Left colon (tissue), 2 donors: ENCODE measurements at regions not wholly inside any gene's neighbourhood (a gene's known extent, or its start where the extent isn't known, plus 50 kb on each side); places are given as distances from the start of the nearest gene placed in this dataset.
"Not testable (repeated sequence)": the region's sequence is repeated elsewhere in the genome, so short reads cannot be mapped to it uniquely, and the experiment has no call there.

Source experiments
- ATAC-seq: fragments of 200-7000 bp; cut with Tn5 transposase; one replicate; pipeline ENCODE4 v1.9.1; 2020; ENCODE audit warnings: mild to moderate bottlenecking, moderate library complexity
- DNase-seq, 2 donors: peaks; one replicate each; pipeline ENCODE4 v3.0.0-alpha.2; 2020
- intact Hi-C, 2 donors: fragments of 100-400 bp; cut with DNase I in 1 of 2; cut with micrococcal nuclease in 1 of 2; formaldehyde crosslinking; loops; one replicate each; pipeline versions ENCODE4 v1.11.2 to v1.14.0; 2022; cut with DNase I, micrococcal nuclease
- donor health status: DM: no; HTN: no; CAD: no.
- donor health status: DM: yes; HTN: yes; CAD: no.

DNA sequence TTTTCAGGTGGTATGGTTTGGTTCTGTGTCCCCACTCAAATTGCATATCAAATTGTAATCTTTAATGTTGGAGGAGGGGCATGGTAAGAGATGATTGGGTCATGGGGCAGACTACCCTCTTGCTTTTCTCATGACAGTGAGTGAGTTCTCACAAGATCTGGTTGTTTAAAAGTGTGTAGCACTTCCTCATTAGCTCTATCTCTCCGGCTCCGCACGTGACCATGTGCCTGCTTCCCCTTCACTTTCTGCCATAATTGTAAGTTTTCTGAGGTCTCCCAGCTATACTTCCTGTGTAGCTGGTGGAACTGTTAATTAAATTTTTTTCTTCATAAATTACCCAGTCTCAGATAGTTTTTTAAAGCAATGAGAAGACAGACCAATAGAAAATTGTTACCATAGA is 843.2 kb downstream of the AMY1C start:
- ATAC-seq = no peak
- intact Hi-C loops = no loop called here
- DNase-seq = no peak

DNA sequence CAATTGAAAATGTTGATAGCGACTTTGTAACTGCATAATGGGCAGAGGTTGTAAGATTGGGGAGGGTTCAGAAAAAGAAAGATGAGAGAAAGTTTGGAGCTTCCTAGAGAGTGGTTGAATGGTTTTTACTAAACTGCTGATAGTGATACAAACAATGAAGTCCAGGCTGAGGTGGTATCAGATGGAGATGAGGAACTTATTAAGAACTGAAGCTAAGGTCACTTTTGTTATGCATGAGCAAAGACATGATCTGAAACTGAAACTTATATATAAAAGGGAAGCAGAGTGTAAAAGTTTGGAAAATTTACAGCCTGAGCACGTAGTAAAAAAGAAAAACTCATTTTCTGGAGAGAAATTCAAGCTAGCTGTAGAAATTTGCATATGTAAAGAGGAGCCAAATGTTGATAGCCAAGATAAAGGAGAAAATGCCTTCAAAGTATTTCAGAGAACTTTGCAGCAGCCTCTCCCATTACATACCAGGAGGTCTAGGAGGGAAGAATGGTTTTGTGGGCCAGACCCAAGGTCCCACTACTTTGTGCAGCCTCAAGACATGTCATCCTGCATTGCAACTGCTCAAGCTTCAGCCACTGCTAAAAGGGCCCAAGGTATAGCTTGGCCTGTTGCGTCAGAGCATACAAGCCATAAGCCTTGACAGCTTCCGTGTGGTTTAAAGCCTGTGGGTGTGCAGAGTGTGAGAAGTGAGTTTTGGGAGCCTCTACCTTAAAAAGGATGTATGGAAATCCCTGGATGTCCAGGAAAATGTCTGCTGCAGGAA is 843.9 kb downstream of the AMY1C start:
- DNase-seq (no peak), ATAC-seq (no peak)
- intact Hi-C loops = no loop called here

GRCh38 chr1:104617474-104617873 is 867.8 kb downstream of the AMY1C start:
- intact Hi-C loops = no loop called here
- ATAC-seq = no peak
- no peak for DNase-seq

GRCh38 chr1:104621221-104621620 is 871.5 kb downstream of the AMY1C start:
- no peak for DNase-seq
- ATAC-seq = no peak
- intact Hi-C loops = no loop called here

DNA sequence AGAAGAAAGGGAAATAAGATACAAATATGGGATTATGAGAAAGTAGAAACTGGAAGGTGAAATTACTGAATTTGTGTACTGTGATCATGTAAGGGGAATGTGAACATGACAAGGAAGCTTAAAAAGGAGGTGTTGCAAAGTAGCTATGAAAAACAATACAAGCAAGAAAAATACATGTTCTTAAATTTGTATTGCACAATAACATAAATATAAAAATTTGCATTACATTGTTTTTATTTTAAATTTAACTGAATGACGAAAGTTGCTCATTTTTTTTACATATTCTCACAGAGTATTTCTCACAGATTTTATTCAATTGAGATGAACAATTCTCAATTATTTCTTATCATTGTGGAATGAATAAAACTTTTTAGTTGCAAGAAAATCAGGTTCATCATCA is 874.8 kb downstream of the AMY1C start:
- DNase-seq = no peak
- ATAC-seq = no peak
- intact Hi-C loops = no loop called here

DNA sequence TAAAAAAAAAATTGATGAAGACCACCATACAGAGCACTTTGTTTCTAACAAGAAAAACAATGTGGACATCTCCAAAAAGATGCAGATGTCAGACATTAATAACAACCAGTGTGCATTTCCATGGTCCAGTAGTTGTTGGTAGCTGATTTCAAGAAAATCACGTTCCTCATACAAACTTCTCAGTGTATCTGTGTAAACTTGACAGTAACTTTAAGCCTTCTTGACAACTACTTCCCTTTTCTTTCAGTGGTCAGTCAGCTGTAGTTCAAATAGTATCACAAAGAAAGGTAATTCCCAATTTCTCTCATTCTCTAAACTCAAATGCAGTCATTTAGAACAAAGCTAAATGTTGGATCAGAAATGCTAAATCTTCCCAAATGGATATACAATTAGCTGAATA is 879.9 kb downstream of the AMY1C start:
- intact Hi-C loops = no loop called here
- ATAC-seq (no peak), DNase-seq (no peak)

- no peak for ATAC-seq
- no peak for DNase-seq
- intact Hi-C loops = no loop called here
These were observed 881.0 kb downstream of the AMY1C start for GRCh38 chr1:104630567-104631149.

DNA sequence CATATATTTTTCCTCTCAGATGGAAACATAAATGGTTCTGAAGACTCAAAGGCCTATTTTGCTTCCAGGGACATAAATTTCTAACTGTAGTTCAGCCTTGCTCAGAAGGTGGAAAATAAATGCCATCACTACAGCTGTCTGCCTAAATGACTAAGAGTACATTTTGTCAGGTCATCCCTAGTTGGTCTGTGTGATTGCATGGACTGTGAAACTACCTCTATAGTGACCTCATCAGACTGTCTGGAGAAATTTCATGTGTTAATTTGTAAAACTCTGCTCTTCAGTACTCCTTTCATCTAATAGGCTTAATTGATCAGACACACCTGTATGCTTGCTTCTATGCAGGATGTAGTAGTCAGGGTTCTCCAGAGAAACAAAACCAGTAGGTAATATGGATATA is 886.9 kb downstream of the AMY1C start:
- no peak for ATAC-seq
- intact Hi-C loops = no loop called here
- DNase-seq = no peak

DNA sequence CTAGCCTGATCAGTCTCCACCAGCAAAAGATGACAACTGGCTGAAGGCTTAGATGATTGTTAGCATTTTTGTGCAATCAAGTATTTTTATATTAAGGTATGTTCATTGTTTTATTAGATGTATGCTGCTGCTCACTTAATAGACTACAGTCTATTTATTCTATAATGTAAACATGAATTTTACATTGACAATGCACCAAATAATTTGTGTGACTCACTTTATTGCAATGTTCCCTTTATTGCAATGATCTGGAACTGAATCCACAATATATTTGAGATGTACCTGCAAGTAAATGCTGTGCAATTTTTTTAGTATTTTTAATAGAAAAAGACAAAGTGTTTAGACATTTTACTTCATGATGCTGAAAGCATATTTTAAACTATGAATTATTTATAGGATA is 896.5 kb downstream of the AMY1C start:
- DNase-seq = no peak
- intact Hi-C loops = no loop called here
- ATAC-seq = no peak

- intact Hi-C loops = no loop called here
- DNase-seq = no peak
- no peak for ATAC-seq
These were observed 898.6 kb downstream of the AMY1C start for GRCh38 chr1:104648269-104648691.

- ATAC-seq, intact Hi-C loops, DNase-seq: not testable (repeated sequence)
These were observed 914.7 kb downstream of the AMY1C start for GRCh38 chr1:104664374-104664773.

GRCh38 chr1:104665300-104665699 is 915.6 kb downstream of the AMY1C start:
- intact Hi-C loops = no loop called here
- ATAC-seq (no peak), DNase-seq (no peak)

DNA sequence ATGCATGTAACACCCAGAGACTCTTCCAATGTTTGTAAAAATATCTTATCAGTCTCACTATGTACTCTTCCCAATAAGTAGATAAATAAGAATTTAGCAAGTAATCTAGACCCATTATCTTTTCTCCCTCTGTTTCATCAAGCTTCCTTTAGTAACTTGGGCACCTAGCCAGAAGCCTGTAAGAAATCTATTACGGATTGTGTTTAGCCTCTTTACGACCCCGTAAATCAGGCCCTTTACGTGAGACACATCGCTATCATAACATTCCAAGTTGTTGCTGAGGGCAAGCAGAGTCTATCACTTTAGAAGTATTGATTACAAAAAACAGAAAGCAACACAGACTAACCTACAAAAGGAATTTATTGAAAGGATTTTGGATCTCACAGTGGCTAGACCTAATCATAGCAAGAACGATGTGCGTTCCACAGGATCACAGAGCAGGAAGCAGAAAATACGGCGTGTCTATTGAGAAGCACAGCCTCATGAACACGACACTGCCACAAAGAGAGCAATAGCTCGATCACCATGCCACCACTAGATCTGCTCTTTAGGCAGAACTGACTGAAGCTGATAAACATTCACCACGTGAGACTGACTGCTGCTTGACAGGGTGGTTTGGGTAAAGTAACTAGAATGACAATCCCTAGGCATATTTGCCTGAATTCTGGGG is 922.1 kb downstream of the AMY1C start:
- intact Hi-C loops = no loop called here
- DNase-seq = no peak
- no peak for ATAC-seq

GRCh38 chr1:104699433-104699832 is 949.7 kb downstream of the AMY1C start:
- intact Hi-C loops = no loop called here
- DNase-seq (no peak), ATAC-seq (no peak)

DNA sequence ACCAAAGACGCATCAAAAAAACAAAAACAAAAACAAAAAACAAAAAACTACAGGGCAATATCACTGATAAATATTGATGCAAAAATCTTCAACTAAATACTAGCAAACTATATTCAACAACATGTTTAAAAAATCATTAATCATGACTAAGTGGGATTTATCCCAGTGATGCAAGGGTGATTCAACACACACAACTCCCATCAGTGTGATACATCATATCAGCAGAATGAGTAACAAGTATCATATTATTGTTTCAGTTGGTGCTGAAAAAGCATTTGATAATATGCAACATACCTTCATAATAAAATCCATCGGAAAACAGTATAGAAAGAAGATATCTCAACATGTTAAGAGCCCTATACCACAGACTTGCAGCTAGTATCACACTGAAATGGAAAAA is 953.0 kb downstream of the AMY1C start:
- DNase-seq (no peak), ATAC-seq (no peak)
- intact Hi-C loops = no loop called here

GRCh38 chr1:104706631-104707147 is 957.0 kb downstream of the AMY1C start:
- intact Hi-C loops = no loop called here
- DNase-seq (no peak), ATAC-seq (no peak)

- intact Hi-C loops = no loop called here
- ATAC-seq (no peak), DNase-seq (no peak)
These were observed 969.1 kb downstream of the AMY1C start for GRCh38 chr1:104718752-104719151.

GRCh38 chr1:104720741-104721140 is 971.0 kb downstream of the AMY1C start:
- ATAC-seq = no peak
- intact Hi-C loops = no loop called here
- DNase-seq = no peak

- no peak for DNase-seq
- intact Hi-C loops = no loop called here
- no peak for ATAC-seq
These were observed 977.2 kb downstream of the AMY1C start for GRCh38 chr1:104726917-104727316.

DNA sequence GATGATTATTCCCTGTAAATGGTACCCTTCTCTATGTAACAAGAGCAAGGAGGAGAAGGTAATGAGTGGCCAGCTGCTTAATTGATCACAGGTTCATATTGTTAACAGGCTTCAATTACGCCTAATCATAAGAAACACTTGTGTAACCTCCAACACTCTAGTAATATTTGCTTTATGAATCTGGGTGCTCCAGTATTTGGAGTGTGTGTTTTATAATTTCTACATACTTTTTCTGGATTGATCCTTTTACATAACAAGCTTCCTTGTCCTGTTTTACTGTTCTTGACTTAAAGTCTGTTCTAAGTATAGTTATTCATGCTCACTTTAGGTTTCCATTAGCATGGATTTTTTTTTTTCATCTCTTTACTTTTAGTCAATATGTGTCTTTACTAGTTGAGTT is 984.2 kb downstream of the AMY1C start:
- ATAC-seq (no peak), DNase-seq (no peak)
- intact Hi-C loops = no loop called here
